HEK293T (cell line): ENCODE measurements at regions not wholly inside any gene's neighbourhood (a gene's known extent, or its start where the extent isn't known, plus 50 kb on each side); places are given as distances from the start of the nearest gene placed in this dataset.

ENCODE experiments used
- CTCF ChIA-PET: fragments of 350-600 bp; formaldehyde crosslinking; extraction: SDS; loops from one replicate; lab custom pipeline; 2021; ENCODE audit warnings: antibody characterized with exemption, inconsistent platforms; lab: Yijun Ruan, JAX
- POLR2A ChIA-PET: fragments of 350-600 bp; formaldehyde crosslinking; extraction: SDS; loops from one replicate; lab custom pipeline; 2020; ENCODE audit warnings: antibody characterized with exemption, inconsistent platforms; lab: Yijun Ruan, JAX
- DNase-seq: peaks from one replicate; pipeline ENCODE4 v3.0.0; 2012; ENCODE audit warnings: mixed read lengths; ENCODE audit errors: extremely low spot score
- ARNT ChIP-seq: fragments of 450-650 bp; IDR thresholded peaks from 2 replicates; pipeline ENCODE4 v1.6.1; 2017; ENCODE audit warnings: mild to moderate bottlenecking
- BHLHE40 ChIP-seq: fragments of 450-650 bp; IDR thresholded peaks from 2 replicates; pipeline ENCODE4 v1.6.1; 2016; ENCODE audit warnings: mild to moderate bottlenecking, moderate library complexity, borderline replicate concordance
- CTBP1 ChIP-seq: fragments of 450-650 bp; IDR thresholded peaks from 2 replicates; pipeline ENCODE4 v1.6.1; 2016; ENCODE audit warnings: borderline replicate concordance
- ELF4 ChIP-seq: fragments of 450-650 bp; IDR thresholded peaks from 2 replicates; pipeline ENCODE4 v1.6.1; 2017; ENCODE audit warnings: antibody characterized with exemption
- FOXA1 ChIP-seq: fragments of 450-650 bp; IDR thresholded peaks from 2 replicates; pipeline ENCODE4 v1.6.1; 2016; ENCODE audit warnings: mild to moderate bottlenecking
- FOXK2 ChIP-seq: fragments of 450-650 bp; IDR thresholded peaks from 2 replicates; pipeline ENCODE4 v1.6.1; 2016; ENCODE audit warnings: mild to moderate bottlenecking
- FOXM1 ChIP-seq: fragments of 450-650 bp; IDR thresholded peaks from 2 replicates; pipeline ENCODE4 v1.6.1; 2017; ENCODE audit warnings: mild to moderate bottlenecking, borderline replicate concordance
- HDGF ChIP-seq: fragments of 450-650 bp; IDR thresholded peaks from 2 replicates; pipeline ENCODE4 v1.6.1; 2017; ENCODE audit warnings: antibody characterized with exemption, borderline replicate concordance
- L3MBTL2 ChIP-seq: fragments of 450-650 bp; conservative IDR thresholded peaks from 2 replicates; pipeline ENCODE4 v1.6.1; 2016; ENCODE audit warnings: mild to moderate bottlenecking
- LEF1 ChIP-seq: fragments of 450-650 bp; IDR thresholded peaks from 2 replicates; pipeline ENCODE4 v1.6.1; 2017; ENCODE audit warnings: mild to moderate bottlenecking, borderline replicate concordance
- NFRKB ChIP-seq: fragments of 450-650 bp; IDR thresholded peaks from 2 replicates; pipeline ENCODE4 v1.6.1; 2016; ENCODE audit warnings: mild to moderate bottlenecking, moderate library complexity
- SP1 ChIP-seq: fragments of 450-650 bp; IDR thresholded peaks from 2 replicates; pipeline ENCODE4 v1.6.1; 2017
- SUZ12 ChIP-seq: fragments of 450-650 bp; IDR thresholded peaks from 2 replicates; pipeline ENCODE4 v1.6.1; 2016; ENCODE audit warnings: mild to moderate bottlenecking
- TARDBP ChIP-seq: fragments of 450-650 bp; IDR thresholded peaks from 2 replicates; pipeline ENCODE4 v1.6.1; 2016
- ZNF384 ChIP-seq: fragments of 450-650 bp; IDR thresholded peaks from 2 replicates; pipeline ENCODE4 v1.6.1; 2016
- TF ChIP-seq, protein P1 (sequence below): fragments of 450-650 bp; IDR thresholded peaks from 2 replicates; pipeline ENCODE4 v1.6.1; 2016

DNA sequence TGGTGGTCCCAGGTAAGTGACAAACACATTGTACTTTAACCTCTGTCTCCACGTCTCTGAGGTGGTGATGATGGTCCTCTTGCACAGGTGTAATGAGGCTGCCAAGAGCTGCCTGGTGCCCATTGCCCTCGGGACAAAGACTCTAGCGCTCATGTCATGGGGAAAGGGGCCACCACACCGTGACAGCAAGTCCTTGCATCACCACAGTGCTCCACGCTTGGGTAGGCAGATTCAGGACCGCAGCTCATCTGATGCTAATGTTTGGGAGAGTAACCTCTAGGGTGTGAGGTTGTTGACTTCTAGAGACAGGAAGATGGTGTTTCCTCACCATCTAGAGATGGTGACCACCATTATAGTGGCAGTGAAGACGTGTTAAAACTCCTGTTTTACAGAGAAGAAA, 395.6 kb downstream of the ADRA2A start:
- TF ChIP-seq FOXM1 (no peak), ELF4 (no peak), ARNT (no peak)
- ChIA-PET CTCF (no interaction called here), POLR2A (no interaction called here)
- DNase-seq, result no peak

DNA sequence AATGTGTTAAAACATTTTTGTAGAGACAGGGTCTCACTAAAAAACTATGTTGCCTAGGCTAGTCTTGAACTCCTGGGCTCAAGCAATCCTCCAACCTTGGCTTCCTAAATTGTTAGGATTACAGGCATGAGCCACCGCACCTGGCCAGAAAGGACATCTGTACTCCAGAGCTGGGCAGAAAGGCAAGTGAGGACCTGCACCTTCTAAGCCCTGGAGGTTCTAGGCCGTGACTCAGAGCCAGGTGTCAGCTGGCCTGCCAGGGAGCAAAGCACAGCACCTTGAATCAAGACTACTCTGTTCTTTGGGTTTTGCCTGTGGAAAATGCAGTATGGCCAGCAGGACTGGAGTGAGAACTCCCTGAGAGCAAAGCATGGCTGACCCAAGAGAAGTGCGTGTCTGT, 396.5 kb downstream of the ADRA2A start:
- CTCF ChIA-PET, result no interaction called here
- DNase-seq, result no peak
- TF ChIP-seq L3MBTL2 (no peak), BHLHE40 (no peak)
- POLR2A ChIA-PET, result no interaction called here

DNA sequence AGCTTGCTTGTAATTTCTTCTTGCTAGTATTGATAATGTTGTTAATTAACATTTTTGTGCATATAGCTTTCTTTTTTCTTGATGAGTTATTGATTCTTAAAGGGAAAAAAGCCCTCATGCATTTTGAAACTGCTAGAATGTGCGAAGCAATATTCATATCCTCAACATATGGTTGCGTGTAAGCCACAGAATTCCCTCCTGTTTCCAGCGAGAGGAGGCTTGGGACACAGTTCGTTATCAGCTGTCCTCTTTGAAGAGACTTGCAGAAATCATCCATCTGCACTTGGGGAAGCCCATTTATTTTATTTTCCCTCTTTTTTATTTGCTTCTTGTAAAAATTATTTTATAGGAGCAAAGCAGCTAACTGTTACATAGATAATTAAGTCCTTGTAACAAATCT, 398.0 kb downstream of the ADRA2A start:
- no peak for DNase-seq
- ChIA-PET CTCF (no interaction called here), POLR2A (no interaction called here)
- TF ChIP-seq ELF4 (no peak), LEF1 (no peak), BHLHE40 (no peak), FOXA1 (no peak)

DNA sequence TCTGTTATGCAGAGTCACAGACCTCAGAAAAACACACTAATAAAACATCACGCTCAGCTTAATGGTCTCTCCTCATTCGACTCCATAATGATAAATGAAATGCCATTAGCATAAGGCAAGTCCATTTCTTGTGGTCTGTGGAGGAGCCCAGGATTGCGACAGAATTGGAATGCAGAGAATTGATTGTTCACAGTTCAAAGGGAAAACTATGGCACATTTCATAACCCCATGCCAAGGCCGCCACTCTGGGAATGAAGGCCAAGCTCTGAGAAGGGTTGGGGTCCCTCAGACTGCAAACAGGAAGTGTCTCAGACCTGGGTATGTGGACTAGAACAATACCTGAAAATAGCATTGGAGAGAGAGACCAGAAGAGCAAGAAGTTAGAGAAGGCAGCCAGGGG, 398.9 kb downstream of the ADRA2A start:
- POLR2A ChIA-PET, result no interaction called here
- CTCF ChIA-PET, result no interaction called here
- DNase-seq, result no peak
- TF ChIP-seq FOXK2, result no peak
- TF ChIP-seq CTBP1, result no peak
- no peak for TF ChIP-seq ELF4
- TF ChIP-seq NFRKB, result no peak
- no peak for TF ChIP-seq L3MBTL2
- TF ChIP-seq TARDBP, result no peak
- no peak for TF ChIP-seq LEF1
- no peak for TF ChIP-seq SP1
- TF ChIP-seq HDGF, result no peak
- no peak for TF ChIP-seq ARNT
- no peak for TF ChIP-seq SUZ12
- TF ChIP-seq, protein P1, sequence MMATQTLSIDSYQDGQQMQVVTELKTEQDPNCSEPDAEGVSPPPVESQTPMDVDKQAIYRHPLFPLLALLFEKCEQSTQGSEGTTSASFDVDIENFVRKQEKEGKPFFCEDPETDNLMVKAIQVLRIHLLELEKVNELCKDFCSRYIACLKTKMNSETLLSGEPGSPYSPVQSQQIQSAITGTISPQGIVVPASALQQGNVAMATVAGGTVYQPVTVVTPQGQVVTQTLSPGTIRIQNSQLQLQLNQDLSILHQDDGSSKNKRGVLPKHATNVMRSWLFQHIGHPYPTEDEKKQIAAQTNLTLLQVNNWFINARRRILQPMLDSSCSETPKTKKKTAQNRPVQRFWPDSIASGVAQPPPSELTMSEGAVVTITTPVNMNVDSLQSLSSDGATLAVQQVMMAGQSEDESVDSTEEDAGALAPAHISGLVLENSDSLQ, result no peak
- no peak for TF ChIP-seq ZNF384

DNA sequence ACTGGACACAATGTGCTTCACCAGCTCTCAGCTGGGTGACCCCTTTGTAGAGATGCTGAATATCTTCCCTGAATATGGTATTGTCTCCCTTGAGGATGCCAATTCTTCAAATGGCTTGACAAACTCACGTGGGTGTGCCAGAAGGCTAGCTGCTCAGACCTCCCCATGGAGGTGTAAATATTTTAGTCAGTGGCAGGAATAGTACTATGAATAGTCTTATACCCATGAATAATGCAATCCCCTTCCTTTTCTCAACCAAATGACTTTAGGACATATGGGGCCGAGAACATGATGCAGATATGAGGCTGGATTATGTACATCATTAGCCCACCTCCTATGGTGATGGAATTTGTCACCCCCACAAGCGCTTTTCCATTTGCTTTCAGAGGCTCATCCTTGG, 401.8 kb downstream of the ADRA2A start:
- ChIA-PET CTCF (no interaction called here), POLR2A (no interaction called here)
- no peak for DNase-seq
- TF ChIP-seq L3MBTL2 (no peak), FOXA1 (no peak), BHLHE40 (no peak), ELF4 (no peak), TARDBP (no peak), SP1 (no peak), CTBP1 (no peak), SUZ12 (no peak), NFRKB (no peak)

DNA sequence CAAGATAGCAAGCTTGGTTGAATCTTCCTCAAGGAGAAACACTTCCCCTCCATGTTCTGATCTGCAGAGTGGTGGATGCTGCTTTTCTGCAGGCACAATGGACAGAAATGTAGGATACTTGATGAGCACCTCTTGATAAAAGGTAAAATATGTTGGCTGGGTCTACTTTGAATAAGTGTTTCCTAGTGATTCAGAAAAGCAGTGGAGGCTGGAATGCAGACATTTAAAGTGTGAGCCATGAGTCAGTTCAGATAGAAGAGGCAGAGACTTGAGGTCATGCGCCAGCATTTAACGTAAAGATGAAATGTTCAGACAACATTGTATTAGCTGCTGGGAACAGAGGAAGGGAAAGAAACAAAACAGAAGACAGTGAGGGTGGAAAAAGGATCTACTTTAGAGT, 403.1 kb downstream of the ADRA2A start:
- DNase-seq, result no peak
- POLR2A ChIA-PET, result no interaction called here
- TF ChIP-seq FOXA1 (no peak), ELF4 (no peak), L3MBTL2 (no peak), FOXK2 (no peak), ZNF384 (no peak)
- CTCF ChIA-PET, result no interaction called here

DNA sequence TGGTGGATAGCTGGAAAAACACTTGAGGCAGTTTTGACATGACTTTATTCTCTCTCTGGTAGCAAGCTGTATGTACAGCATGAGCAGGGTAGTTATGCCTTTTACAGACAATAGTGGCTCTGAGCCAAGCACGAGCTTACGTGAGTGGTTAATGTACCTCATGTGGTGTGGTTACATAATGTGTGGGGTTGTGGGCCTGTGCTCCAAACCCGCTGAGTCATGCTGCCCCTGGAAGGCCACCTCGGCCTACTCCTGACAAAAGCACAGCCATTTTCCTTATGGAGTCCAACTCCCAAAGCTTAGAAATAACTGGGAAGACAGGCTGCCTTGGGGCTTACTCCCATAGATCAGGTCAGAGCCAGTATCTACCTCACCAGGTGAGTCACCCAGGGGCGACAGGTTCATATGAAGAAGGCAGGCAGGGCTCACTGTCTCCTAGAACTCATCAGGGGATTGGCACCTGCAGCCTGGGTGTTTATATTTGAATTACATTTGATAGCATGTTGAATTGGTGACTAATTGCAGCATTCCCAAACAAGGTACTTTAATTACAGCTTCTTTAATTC, 404.5 kb downstream of the ADRA2A start:
- DNase-seq, result no peak
- POLR2A ChIA-PET, result no interaction called here
- CTCF ChIA-PET, result no interaction called here
- TF ChIP-seq ZNF384 (no peak), SUZ12 (no peak), HDGF (no peak), LEF1 (no peak), FOXA1 (no peak)

DNA sequence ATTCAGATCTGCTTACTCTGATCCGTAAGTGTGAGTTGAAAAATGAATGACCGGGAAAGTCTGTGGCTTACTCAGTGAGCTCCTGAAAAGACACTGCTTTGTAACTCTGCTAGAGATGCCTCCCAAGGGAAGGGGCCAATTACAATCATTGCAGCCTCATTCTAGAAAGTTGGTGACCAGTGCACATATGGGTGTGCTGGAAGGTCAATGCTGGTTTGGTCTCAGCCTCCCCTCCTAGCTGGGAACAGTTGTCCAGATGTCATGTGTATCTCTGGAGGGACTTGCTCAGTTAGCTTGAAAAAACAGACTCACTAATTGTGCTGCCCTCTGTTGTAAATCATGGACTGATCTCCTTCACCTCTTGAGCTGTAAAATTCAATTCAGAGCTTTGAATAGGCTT, 405.0 kb downstream of the ADRA2A start:
- ChIA-PET POLR2A (no interaction called here), CTCF (no interaction called here)
- TF ChIP-seq FOXM1, result no peak
- no peak for TF ChIP-seq SP1
- TF ChIP-seq BHLHE40, result no peak
- no peak for TF ChIP-seq SUZ12
- no peak for DNase-seq

DNA sequence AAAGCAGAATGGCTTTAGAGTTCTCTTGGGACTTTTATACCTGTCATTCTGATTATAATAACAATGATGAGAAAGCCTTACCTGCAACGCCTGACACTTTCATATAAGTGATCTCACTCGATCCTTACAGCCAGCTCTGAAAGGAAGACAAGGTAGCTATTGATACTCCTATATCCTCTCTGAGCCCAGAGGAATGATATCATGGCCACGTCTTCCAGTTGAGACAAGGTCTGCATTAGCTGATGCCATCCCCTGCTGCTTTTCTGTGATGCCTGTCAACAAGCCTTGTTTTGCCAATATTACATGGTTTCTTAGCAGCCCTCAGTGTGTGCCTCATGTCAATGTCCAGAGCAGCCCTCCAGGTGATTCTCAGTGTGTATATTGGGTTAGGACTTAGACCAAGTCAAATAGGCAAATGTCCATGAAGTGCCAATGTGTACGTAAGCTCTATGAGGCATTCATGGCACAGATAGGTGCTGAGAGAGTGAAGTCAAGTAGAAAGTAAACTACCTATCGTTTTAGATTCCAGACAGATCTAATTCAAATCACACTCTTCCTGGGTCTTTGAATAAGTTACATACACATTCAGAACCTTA, 405.9 kb downstream of the ADRA2A start:
- DNase-seq, result no peak
- ChIA-PET CTCF (no interaction called here), POLR2A (no interaction called here)
- TF ChIP-seq L3MBTL2 (no peak), FOXA1 (no peak), ZNF384 (no peak)
